DOHH2 (cell line): ENCODE measurements at regions not wholly inside any gene's neighbourhood (a gene's known extent, or its start where the extent isn't known, plus 50 kb on each side); places are given as distances from the start of the nearest gene placed in this dataset.

Experiments used
- H3F3A ChIP-seq: fragments of 200-600 bp; sonication (generic), shearing (Covaris generic); 2 replicates; pipeline ENCODE4 v1.6.0; 2016; ENCODE audit warnings: antibody characterized with exemption, mild to moderate bottlenecking; ENCODE audit not compliant: control insufficient read depth, insufficient read depth
- H3K27ac ChIP-seq: fragments of 200-600 bp; sonication (generic); 2 replicates; pipeline ENCODE4 v1.5.1; 2014; ENCODE audit warnings: low read depth, mild to moderate bottlenecking, low read length, moderate library complexity
- H3K27me3 ChIP-seq: fragments of 200-600 bp; sonication (generic); 2 replicates; pipeline ENCODE4 v1.6.1; 2014; ENCODE audit warnings: mild to moderate bottlenecking, low read length, mixed read lengths; ENCODE audit not compliant: control insufficient read depth
- H3K36me3 ChIP-seq: fragments of 200-600 bp; sonication (generic); 2 replicates; pipeline ENCODE4 v1.6.1; 2014; ENCODE audit warnings: mild to moderate bottlenecking, low read length, moderate library complexity, mixed read lengths; ENCODE audit not compliant: control insufficient read depth
- H3K4me1 ChIP-seq: fragments of 200-600 bp; sonication (generic); 2 replicates; pipeline ENCODE4 v1.6.1; 2014; ENCODE audit warnings: mild to moderate bottlenecking, low read length, mixed read lengths; ENCODE audit not compliant: control insufficient read depth
- H3K4me2 ChIP-seq: fragments of 200-600 bp; sonication (generic); 2 replicates; pipeline ENCODE4 v1.6.0; 2014; ENCODE audit warnings: mild to moderate bottlenecking, low read length, moderate library complexity
- H3K4me3 ChIP-seq: fragments of 200-600 bp; sonication (generic); 2 replicates; pipeline ENCODE4 v1.5.1; 2014; ENCODE audit warnings: mild to moderate bottlenecking, low read length, mixed read lengths
- H3K79me2 ChIP-seq: fragments of 200-600 bp; sonication (generic); 2 replicates; pipeline ENCODE4 v1.6.1; 2014; ENCODE audit warnings: mild to moderate bottlenecking, low read length, mixed read lengths; ENCODE audit not compliant: control insufficient read depth
- H3K9me2 ChIP-seq: fragments of 200-600 bp; sonication (generic); replicated peaks from 2 replicates; pipeline ENCODE4 v1.6.1; 2014; ENCODE audit warnings: mild to moderate bottlenecking, low read length, mixed read lengths; ENCODE audit not compliant: control insufficient read depth
- H3K9me3 ChIP-seq: fragments of 200-600 bp; sonication (generic); 2 replicates; pipeline ENCODE4 v1.6.1; 2014; ENCODE audit warnings: antibody characterized with exemption, low read length, mixed read lengths; ENCODE audit not compliant: control insufficient read depth, insufficient read depth
- H4K20me1 ChIP-seq: fragments of 200-600 bp; sonication (generic); 2 replicates; pipeline ENCODE4 v1.6.0; 2014; ENCODE audit warnings: low read depth, mild to moderate bottlenecking, antibody characterized with exemption, low read length, moderate library complexity; ENCODE audit not compliant: control insufficient read depth, insufficient read depth
- EZH2phosphoT487 ChIP-seq: fragments of 200-600 bp; sonication (generic); IDR thresholded peaks from 2 replicates; pipeline ENCODE4 v1.6.1; 2017; ENCODE audit warnings: borderline replicate concordance, mild to moderate bottlenecking, antibody characterized with exemption, low read length, moderate library complexity, mixed read lengths
- TF ChIP-seq, protein P1 (sequence below): fragments of 200-600 bp; sonication (generic); IDR thresholded peaks from one replicate; pipeline ENCODE4 v1.5.1; 2014; ENCODE audit warnings: antibody characterized with exemption, mild to moderate bottlenecking, low read depth, low read length; ENCODE audit not compliant: poor library complexity, severe bottlenecking

DNA sequence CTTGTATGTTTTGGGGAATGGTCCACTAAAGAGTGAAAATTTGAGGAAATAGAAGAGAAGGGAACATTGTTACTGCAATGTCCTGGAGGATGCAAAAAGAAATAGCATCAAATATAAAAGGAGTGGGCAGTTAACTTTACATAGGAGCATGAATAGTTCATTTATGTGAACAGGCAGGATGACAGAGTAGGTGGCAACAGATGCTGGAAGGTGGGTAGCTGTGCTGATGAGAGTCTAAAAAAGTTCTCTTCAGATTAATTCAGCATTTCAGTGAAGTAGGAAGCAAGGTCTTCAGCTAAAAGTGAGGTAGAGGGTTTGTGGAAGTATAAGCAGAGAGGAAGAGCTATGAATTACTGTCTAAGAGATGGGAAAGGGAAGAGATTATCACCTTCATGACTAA lies 276.5 kb downstream of the KIF2B start:
- Histone ChIP-seq H3K36me3 (no peaks in the 10 kb centered on the region), H3K9me2 (no peaks in the 10 kb centered on the region), H3K4me3 (no peak overlapping the region), H3F3A (no peaks in the 10 kb centered on the region), H4K20me1 (no peaks in the 10 kb centered on the region), H3K27me3 (no peaks in the 10 kb centered on the region), H3K4me1 (no peaks in the 10 kb centered on the region), H3K27ac (no peak overlapping the region), H3K79me2 (no peaks in the 10 kb centered on the region), H3K4me2 (no peak overlapping the region), H3K9me3 (peaks cover 17% of the 10 kb centered on the region)
- TF ChIP-seq, protein P1, sequence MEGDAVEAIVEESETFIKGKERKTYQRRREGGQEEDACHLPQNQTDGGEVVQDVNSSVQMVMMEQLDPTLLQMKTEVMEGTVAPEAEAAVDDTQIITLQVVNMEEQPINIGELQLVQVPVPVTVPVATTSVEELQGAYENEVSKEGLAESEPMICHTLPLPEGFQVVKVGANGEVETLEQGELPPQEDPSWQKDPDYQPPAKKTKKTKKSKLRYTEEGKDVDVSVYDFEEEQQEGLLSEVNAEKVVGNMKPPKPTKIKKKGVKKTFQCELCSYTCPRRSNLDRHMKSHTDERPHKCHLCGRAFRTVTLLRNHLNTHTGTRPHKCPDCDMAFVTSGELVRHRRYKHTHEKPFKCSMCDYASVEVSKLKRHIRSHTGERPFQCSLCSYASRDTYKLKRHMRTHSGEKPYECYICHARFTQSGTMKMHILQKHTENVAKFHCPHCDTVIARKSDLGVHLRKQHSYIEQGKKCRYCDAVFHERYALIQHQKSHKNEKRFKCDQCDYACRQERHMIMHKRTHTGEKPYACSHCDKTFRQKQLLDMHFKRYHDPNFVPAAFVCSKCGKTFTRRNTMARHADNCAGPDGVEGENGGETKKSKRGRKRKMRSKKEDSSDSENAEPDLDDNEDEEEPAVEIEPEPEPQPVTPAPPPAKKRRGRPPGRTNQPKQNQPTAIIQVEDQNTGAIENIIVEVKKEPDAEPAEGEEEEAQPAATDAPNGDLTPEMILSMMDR: no peak
- TF ChIP-seq EZH2phosphoT487: no peak

DNA sequence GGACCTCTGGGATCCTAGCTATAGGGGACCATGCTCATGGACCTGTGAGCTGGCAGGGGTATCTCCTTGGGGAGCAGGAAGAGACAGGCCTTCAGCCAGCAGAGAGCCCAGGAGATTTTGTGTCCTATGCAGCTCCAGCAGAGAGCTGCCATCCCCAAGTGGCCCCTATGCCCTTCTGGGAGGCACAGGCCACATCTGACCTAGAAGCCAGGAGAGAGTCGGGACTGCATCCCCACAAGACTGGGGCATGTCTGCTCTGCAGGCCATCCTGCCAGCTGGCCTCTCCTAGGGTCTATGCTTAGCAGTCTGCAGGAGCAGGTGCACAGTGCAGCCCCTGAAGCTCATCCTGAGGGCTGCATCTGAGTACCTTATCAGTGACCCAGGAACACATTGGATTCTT lies 279.5 kb downstream of the KIF2B start:
- H4K20me1 ChIP-seq: no peaks in the 10 kb centered on the region
- H3K9me3 ChIP-seq: peaks cover 17% of the 10 kb centered on the region
- no peaks in the 10 kb centered on the region for H3K79me2 ChIP-seq
- H3K4me2 ChIP-seq: no peak overlapping the region
- H3K4me1 ChIP-seq: no peaks in the 10 kb centered on the region
- H3K27me3 ChIP-seq: no peaks in the 10 kb centered on the region
- TF ChIP-seq, protein P1: no peak
- TF ChIP-seq EZH2phosphoT487: no peak
- no peaks in the 10 kb centered on the region for H3K9me2 ChIP-seq
- no peaks in the 10 kb centered on the region for H3F3A ChIP-seq
- no peak overlapping the region for H3K27ac ChIP-seq
- no peak overlapping the region for H3K4me3 ChIP-seq
- H3K36me3 ChIP-seq: no peaks in the 10 kb centered on the region

DNA sequence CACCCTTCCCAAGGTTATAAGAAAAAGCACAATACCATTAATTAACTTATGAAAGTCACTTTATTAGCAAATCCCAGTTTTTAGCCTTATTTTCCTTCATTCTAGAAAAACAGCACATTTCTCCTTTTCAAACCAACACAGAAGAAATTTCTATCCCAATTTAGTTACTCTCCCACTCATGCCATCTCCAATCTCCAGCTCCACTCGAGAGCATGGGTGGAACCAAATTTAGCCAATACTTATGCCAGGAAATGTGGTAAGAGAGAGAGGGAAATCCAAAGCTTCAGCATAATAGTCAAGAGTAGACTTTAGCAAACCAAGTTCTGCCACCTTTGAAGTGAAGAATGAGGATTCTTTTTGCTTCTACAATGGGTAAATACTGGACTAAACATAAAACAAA lies 288.8 kb downstream of the KIF2B start:
- no peaks in the 10 kb centered on the region for H3K4me1 ChIP-seq
- H3K27me3 ChIP-seq: no peaks in the 10 kb centered on the region
- H3K27ac ChIP-seq: no peak overlapping the region
- no peaks in the 10 kb centered on the region for H3K9me2 ChIP-seq
- H3K4me3 ChIP-seq: no peak overlapping the region
- H4K20me1 ChIP-seq: no peaks in the 10 kb centered on the region
- TF ChIP-seq EZH2phosphoT487: no peak
- TF ChIP-seq, protein P1: no peak
- no peaks in the 10 kb centered on the region for H3K36me3 ChIP-seq
- H3K79me2 ChIP-seq: no peaks in the 10 kb centered on the region
- no peaks in the 10 kb centered on the region for H3K9me3 ChIP-seq
- H3K4me2 ChIP-seq: no peak overlapping the region
- no peaks in the 10 kb centered on the region for H3F3A ChIP-seq

DNA sequence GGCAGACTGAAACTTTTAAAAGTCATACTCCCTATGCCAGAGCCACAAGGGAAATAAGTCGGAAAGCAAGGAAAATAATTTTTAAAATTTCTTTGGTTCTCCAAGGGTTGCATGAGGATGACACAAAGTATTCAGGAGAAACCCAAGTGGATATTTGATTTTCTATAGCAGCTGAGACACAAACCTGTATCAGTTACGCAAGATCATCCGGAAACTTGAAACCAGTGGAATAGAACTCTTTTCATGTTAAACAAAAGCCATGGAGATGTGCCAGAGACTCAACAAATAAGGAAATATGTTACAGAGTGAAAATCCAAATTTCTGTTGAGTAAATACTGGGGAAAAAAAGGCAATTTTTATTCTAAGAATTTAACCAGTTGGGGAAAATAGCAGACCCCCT lies 294.7 kb downstream of the KIF2B start:
- Histone ChIP-seq H3K79me2 (no peaks in the 10 kb centered on the region), H4K20me1 (no peaks in the 10 kb centered on the region), H3K36me3 (no peaks in the 10 kb centered on the region), H3K4me3 (no peak overlapping the region), H3F3A (no peaks in the 10 kb centered on the region), H3K9me3 (no peaks in the 10 kb centered on the region), H3K4me1 (no peaks in the 10 kb centered on the region), H3K27ac (no peak overlapping the region), H3K9me2 (no peaks in the 10 kb centered on the region; the same call in 1 of the 2 replicates), H3K27me3 (no peaks in the 10 kb centered on the region), H3K4me2 (no peak overlapping the region)
- TF ChIP-seq EZH2phosphoT487: no peak
- TF ChIP-seq, protein P1: no peak
